IPS-20b (cell line): ENCODE measurements at regions not wholly inside any gene's neighbourhood (a gene's known extent, or its start where the extent isn't known, plus 50 kb on each side); places are given as distances from the start of the nearest gene placed in this dataset.
"Not testable (repeated sequence)": the region's sequence is repeated elsewhere in the genome, so short reads cannot be mapped to it uniquely, and the experiment has no call there.

Experiments
- H3K27ac ChIP-seq: one replicate; pipeline ENCODE4 v1.5.1; 2013; ENCODE audit warnings: low read length
- H3K27me3 ChIP-seq: 2 replicates; pipeline ENCODE4 v1.6.1; 2013; ENCODE audit warnings: mild to moderate bottlenecking, low read length, inconsistent platforms; ENCODE audit not compliant: insufficient read depth
- H3K36me3 ChIP-seq: 2 replicates; pipeline ENCODE4 v1.6.1; 2013; ENCODE audit warnings: low read depth, mild to moderate bottlenecking, inconsistent platforms, low read length, moderate library complexity; ENCODE audit not compliant: insufficient read depth
- H3K4me1 ChIP-seq: 2 replicates; pipeline ENCODE4 v1.6.1; 2013; ENCODE audit warnings: mild to moderate bottlenecking, control low read depth, inconsistent platforms, low read length, moderate library complexity; ENCODE audit not compliant: insufficient read depth
- H3K4me3 ChIP-seq: 2 replicates; pipeline ENCODE4 v1.5.1; 2013; ENCODE audit warnings: mild to moderate bottlenecking, low read length, inconsistent platforms
- H3K9ac ChIP-seq: 2 replicates; pipeline ENCODE4 v1.6.1; 2013; ENCODE audit warnings: low read depth, mild to moderate bottlenecking, inconsistent platforms, low read length, moderate library complexity
- H3K9me3 ChIP-seq: 2 replicates; pipeline ENCODE4 v1.6.1; 2013; ENCODE audit warnings: mild to moderate bottlenecking, low read depth, low read length, inconsistent platforms; ENCODE audit not compliant: insufficient read depth

- Histone ChIP-seq H3K4me3 (no peak overlapping the region), H3K36me3 (no peaks in the 10 kb centered on the region), H3K9ac (no peak overlapping the region), H3K27ac (no peak overlapping the region), H3K9me3 (no peaks in the 10 kb centered on the region), H3K27me3 (no peaks in the 10 kb centered on the region), H3K4me1 (no peaks in the 10 kb centered on the region)
Measured at GRCh38 chr4:154984148-154984547, 203.1 kb downstream of the RBM46 start.

GRCh38 chr4:154984616-154985015, 203.5 kb downstream of the RBM46 start:
- no peak overlapping the region for H3K4me3 ChIP-seq
- no peaks in the 10 kb centered on the region for H3K9me3 ChIP-seq
- H3K27ac ChIP-seq: no peak overlapping the region
- no peaks in the 10 kb centered on the region for H3K27me3 ChIP-seq
- no peaks in the 10 kb centered on the region for H3K4me1 ChIP-seq
- H3K9ac ChIP-seq: no peak overlapping the region
- no peaks in the 10 kb centered on the region for H3K36me3 ChIP-seq

GRCh38 chr4:154985673-154986072, 204.6 kb downstream of the RBM46 start:
- Histone ChIP-seq H3K4me3 (no peak overlapping the region), H3K27me3 (no peaks in the 10 kb centered on the region), H3K27ac (no peak overlapping the region), H3K9ac (no peak overlapping the region), H3K36me3 (no peaks in the 10 kb centered on the region), H3K4me1 (no peaks in the 10 kb centered on the region), H3K9me3 (no peaks in the 10 kb centered on the region)

DNA sequence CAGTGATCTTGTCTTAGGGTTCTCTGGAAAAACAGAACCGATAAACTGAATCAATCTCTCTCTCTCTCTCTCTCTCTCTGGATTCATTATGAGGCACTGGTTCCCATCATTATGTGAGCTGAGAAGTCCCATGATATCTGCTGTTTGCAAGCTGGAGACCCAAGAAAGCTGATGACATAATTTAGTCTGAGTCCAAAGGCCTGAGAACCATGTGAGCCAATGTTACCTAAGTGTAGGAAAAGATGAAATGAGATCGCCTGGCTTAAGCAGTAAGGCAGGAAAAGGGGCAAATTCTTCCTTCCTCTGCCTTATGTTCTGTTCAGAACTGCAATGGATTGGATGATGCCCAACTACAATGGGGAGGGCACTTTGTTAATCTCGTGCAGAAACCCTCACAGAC, 207.4 kb downstream of the RBM46 start:
- no peak overlapping the region for H3K9ac ChIP-seq
- H3K27me3 ChIP-seq: no peaks in the 10 kb centered on the region
- no peak overlapping the region for H3K4me3 ChIP-seq
- H3K9me3 ChIP-seq: no peaks in the 10 kb centered on the region
- no peaks in the 10 kb centered on the region for H3K36me3 ChIP-seq
- H3K27ac ChIP-seq: no peak overlapping the region
- no peaks in the 10 kb centered on the region for H3K4me1 ChIP-seq

GRCh38 chr4:154989511-154989910, 208.4 kb downstream of the RBM46 start:
- no peak overlapping the region for H3K4me3 ChIP-seq
- H3K4me1 ChIP-seq: no peaks in the 10 kb centered on the region
- H3K36me3 ChIP-seq: no peaks in the 10 kb centered on the region
- H3K27me3 ChIP-seq: no peaks in the 10 kb centered on the region
- no peak overlapping the region for H3K27ac ChIP-seq
- no peaks in the 10 kb centered on the region for H3K9me3 ChIP-seq
- H3K9ac ChIP-seq: no peak overlapping the region

- H3K4me1 ChIP-seq, H3K9me3 ChIP-seq, H3K9ac ChIP-seq, H3K27me3 ChIP-seq, H3K36me3 ChIP-seq, H3K27ac ChIP-seq, H3K4me3 ChIP-seq: not testable (repeated sequence)
Measured at GRCh38 chr4:154997866-154998265, 210.6 kb upstream of the NPY2R start.

- no peaks in the 10 kb centered on the region for H3K36me3 ChIP-seq
- no peak overlapping the region for H3K4me3 ChIP-seq
- H3K27ac ChIP-seq: no peak overlapping the region
- no peak overlapping the region for H3K9ac ChIP-seq
- H3K27me3 ChIP-seq: no peaks in the 10 kb centered on the region
- no peaks in the 10 kb centered on the region for H3K9me3 ChIP-seq
- no peaks in the 10 kb centered on the region for H3K4me1 ChIP-seq
Measured at GRCh38 chr4:154998284-154998683, 210.2 kb upstream of the NPY2R start.

GRCh38 chr4:154998773-154999172, 209.7 kb upstream of the NPY2R start:
- no peak overlapping the region for H3K9ac ChIP-seq
- H3K36me3 ChIP-seq: no peaks in the 10 kb centered on the region
- H3K27me3 ChIP-seq: no peaks in the 10 kb centered on the region
- H3K9me3 ChIP-seq: no peaks in the 10 kb centered on the region
- H3K4me3 ChIP-seq: no peak overlapping the region
- H3K4me1 ChIP-seq: no peaks in the 10 kb centered on the region
- H3K27ac ChIP-seq: no peak overlapping the region

DNA sequence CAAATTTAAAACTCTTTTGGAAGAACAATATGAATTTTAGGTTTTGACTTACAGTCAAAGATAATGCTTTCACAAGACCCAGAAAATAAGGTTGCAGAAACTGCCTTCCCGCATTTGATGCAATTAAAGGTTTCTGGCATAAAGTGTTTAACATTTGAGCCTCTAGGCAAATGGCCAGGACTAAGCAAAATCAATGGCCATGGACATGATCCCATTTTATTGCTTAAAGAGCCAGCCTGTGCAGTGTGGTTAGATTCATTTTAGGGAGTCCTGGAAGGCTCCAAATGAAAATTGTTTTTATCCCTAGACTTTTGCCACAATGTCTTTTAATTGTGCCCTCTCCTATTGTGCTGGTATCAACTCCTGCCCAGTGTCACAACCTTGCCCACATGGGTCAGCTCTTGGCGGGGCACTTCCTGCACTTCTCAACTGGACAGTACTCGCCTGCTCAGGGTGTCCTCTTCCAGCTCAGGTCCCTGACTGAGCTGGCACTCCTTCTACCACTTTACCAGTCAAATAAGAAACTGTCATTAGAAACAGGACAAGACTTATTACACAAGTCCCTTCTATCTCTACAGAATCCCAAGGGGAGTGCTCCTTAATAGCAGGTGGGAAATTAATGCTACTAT, 208.4 kb upstream of the NPY2R start:
- Histone ChIP-seq H3K4me3 (no peak overlapping the region), H3K9ac (no peak overlapping the region), H3K4me1 (no peaks in the 10 kb centered on the region), H3K36me3 (no peaks in the 10 kb centered on the region), H3K27me3 (no peaks in the 10 kb centered on the region), H3K27ac (no peak overlapping the region), H3K9me3 (no peaks in the 10 kb centered on the region)

GRCh38 chr4:155001251-155001650, 207.2 kb upstream of the NPY2R start:
- no peak overlapping the region for H3K9ac ChIP-seq
- H3K27ac ChIP-seq: no peak overlapping the region
- H3K4me1 ChIP-seq: no peaks in the 10 kb centered on the region
- no peaks in the 10 kb centered on the region for H3K36me3 ChIP-seq
- no peaks in the 10 kb centered on the region for H3K27me3 ChIP-seq
- no peak overlapping the region for H3K4me3 ChIP-seq
- H3K9me3 ChIP-seq: no peaks in the 10 kb centered on the region

DNA sequence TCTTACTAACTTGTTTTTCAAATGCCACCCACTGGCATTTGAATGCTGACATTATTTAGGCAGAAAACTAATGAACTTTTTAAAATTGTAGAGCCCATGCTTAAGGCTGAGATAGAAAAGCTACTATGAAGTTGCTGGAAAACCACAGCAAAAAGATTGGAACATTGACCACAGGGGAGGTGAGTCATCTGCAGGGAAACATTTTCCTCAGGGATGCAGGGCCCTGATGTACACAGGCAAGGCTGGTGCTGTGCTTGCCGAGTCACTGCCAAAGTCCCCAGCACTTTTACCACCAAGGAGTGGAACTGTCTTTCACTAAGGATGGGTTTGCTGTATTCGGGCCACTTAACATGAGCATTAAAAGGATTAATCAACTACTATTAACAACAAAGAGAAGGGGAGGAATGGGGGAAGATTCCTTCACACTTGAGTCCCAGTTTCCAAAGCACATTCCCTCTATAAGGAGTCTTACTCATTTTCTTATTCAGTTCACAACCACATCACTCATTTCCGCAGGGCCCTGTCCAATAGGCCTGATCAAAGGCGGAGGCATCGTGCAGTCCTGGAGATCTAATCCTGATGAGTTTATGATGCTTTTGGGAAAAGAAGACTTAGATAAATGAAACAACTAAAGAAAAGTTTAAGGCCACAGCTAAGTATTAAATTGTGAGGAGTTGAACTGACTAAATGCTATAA, 202.9 kb upstream of the NPY2R start:
- H3K27me3 ChIP-seq: no peaks in the 10 kb centered on the region
- H3K9ac ChIP-seq: no peak overlapping the region
- no peaks in the 10 kb centered on the region for H3K9me3 ChIP-seq
- H3K4me1 ChIP-seq: no peaks in the 10 kb centered on the region
- no peak overlapping the region for H3K27ac ChIP-seq
- H3K4me3 ChIP-seq: no peak overlapping the region
- no peaks in the 10 kb centered on the region for H3K36me3 ChIP-seq

DNA sequence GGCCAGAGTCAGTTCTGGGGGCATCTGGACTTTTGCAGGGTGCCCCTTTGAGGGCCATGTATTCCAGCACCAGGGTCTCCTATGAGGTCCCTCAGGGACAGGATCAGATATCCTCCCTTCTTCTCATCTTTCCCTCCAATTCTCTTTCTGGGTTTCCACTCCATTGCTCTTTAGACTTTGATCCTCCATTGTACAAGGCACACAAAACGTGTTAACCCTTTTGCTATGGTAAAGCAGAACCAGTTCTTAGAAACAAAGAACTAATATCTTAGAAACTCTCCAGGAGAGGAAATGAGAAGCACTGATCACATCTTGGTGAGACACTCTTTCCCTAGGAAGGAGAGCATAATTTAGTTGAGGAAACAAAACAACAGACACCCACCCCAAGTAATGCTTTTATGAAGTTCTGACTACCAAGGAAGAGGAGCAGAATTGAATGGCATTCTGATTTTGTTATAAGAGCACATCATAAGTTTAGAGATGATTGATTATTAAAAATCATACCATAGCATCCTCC, 200.7 kb upstream of the NPY2R start:
- no peaks in the 10 kb centered on the region for H3K36me3 ChIP-seq
- no peaks in the 10 kb centered on the region for H3K27me3 ChIP-seq
- no peaks in the 10 kb centered on the region for H3K4me1 ChIP-seq
- no peak overlapping the region for H3K27ac ChIP-seq
- no peaks in the 10 kb centered on the region for H3K9me3 ChIP-seq
- H3K4me3 ChIP-seq: no peak overlapping the region
- H3K9ac ChIP-seq: no peak overlapping the region
